NT2/D1 (cell line): ENCODE measurements at regions not wholly inside any gene's neighbourhood (a gene's known extent, or its start where the extent isn't known, plus 50 kb on each side); places are given as distances from the start of the nearest gene placed in this dataset.
"Not testable (repeated sequence)": the region's sequence is repeated elsewhere in the genome, so short reads cannot be mapped to it uniquely, and the experiment has no call there.

ENCODE experiments used
- DNase-seq: peaks from one replicate; pipeline ENCODE4 v3.0.0-alpha.2; 2011; ENCODE audit warnings: low read depth, low spot score
- H3K27me3 ChIP-seq: 2 replicates; pipeline ENCODE4 v1.6.0; 2011; ENCODE audit warnings: mild to moderate bottlenecking; ENCODE audit not compliant: insufficient read length, insufficient read depth
- H3K36me3 ChIP-seq: 2 replicates; pipeline ENCODE4 v1.6.1; 2011; ENCODE audit warnings: mild to moderate bottlenecking, low read length, mixed read lengths; ENCODE audit not compliant: insufficient read depth, insufficient read length
- H3K4me1 ChIP-seq: 2 replicates; pipeline ENCODE4 v1.5.1; 2011; ENCODE audit not compliant: insufficient read depth, insufficient read length
- H3K4me3 ChIP-seq: 2 replicates; pipeline ENCODE4 v1.5.1; 2011; ENCODE audit warnings: low read depth; ENCODE audit not compliant: insufficient read length
- H3K9ac ChIP-seq: 2 replicates; pipeline ENCODE4 v1.6.0; 2011; ENCODE audit warnings: low read depth; ENCODE audit not compliant: insufficient read length
- H3K9me3 ChIP-seq: 2 replicates; pipeline ENCODE4 v1.5.1; 2011; ENCODE audit warnings: mild to moderate bottlenecking, low read length; ENCODE audit not compliant: insufficient read depth
- SUZ12 ChIP-seq: IDR thresholded peaks from 2 replicates; pipeline ENCODE4 v1.6.1; 2011; ENCODE audit not compliant: insufficient read length, insufficient read depth; ENCODE audit errors: extremely low read depth
- YY1 ChIP-seq: IDR thresholded peaks from 2 replicates; pipeline ENCODE4 v1.6.1; 2011; ENCODE audit not compliant: insufficient read length, insufficient read depth
- ZNF274 ChIP-seq: IDR thresholded peaks from 2 replicates; pipeline ENCODE4 v1.6.1; 2011; ENCODE audit warnings: mild to moderate bottlenecking, low read depth, low read length

DNA sequence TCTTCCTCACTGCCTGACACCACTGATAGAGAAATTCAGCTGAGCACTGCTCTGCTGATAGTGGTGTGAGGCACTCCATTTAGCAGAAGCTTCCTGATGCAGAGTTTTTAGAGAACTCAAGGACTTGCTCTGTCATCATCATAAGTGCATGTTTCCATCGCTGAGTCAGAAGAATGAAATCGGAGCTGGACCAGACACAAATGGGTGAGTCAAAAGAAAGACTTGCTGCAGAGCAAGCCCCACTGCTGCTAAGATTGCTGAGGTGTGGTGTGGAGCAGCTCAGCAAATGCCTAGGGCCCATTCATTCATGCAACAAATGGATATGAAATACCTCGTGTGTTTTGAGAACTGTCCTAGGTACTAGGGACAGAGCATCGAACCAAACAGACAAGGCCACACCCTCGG lies 410.2 kb upstream of the SLC30A5 start:
- Histone ChIP-seq H3K4me3 (no peak overlapping the region), H3K9me3 (no peaks in the 10 kb centered on the region), H3K36me3 (no peaks in the 10 kb centered on the region), H3K9ac (no peak overlapping the region), H3K27me3 (no peaks in the 10 kb centered on the region), H3K4me1 (no peaks in the 10 kb centered on the region)
- DNase-seq: no peak
- TF ChIP-seq SUZ12 (no peak), YY1 (no peak), ZNF274 (no peak)

DNA sequence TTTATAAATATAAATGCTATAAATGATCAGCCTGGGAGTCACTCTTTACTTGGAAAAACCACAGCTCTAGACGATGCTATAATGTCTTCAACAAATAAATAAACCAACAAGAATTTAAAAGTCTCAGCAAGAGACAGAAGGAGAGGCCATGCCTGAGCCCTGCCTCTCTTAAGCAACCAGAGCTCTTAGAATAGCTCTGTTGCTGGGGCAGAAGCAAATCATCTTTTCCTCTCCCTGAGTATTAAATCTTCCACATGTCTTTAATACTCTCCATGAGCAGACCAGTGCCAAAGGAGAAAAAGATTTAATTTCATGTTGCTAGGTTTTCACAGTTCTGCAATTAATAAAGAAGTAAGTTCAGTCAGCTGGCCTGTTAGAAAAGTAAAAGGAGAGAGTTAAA lies 408.0 kb upstream of the SLC30A5 start:
- H3K4me1 ChIP-seq: no peaks in the 10 kb centered on the region
- H3K9ac ChIP-seq: no peak overlapping the region
- H3K4me3 ChIP-seq: no peak overlapping the region
- H3K27me3 ChIP-seq: no peaks in the 10 kb centered on the region
- H3K9me3 ChIP-seq: peaks cover 5% of the 10 kb centered on the region; the same call in 1 of the 2 replicates
- no peaks in the 10 kb centered on the region for H3K36me3 ChIP-seq
- DNase-seq: no peak
- TF ChIP-seq YY1: no peak
- TF ChIP-seq SUZ12: no peak
- TF ChIP-seq ZNF274: no peak

DNA sequence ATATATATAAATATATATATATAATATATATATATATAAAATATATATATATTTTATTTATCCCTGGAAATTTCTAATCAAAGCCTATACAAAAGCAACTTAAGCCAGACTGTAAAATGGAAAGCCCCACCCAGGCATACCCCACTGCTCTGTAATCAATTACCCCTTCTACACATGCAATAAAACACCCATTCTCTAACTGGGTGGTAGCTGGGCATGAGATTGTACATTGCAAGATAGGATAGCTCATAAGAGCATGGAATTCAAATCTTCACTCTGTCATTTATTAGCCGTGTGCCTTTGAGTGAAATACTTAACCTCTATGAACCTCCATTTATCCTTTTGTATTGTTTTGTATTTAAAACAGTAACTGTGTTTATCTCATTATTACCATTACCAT lies 405.3 kb upstream of the SLC30A5 start:
- Histone ChIP-seq H3K36me3 (no peaks in the 10 kb centered on the region), H3K9me3 (peaks cover 13% of the 10 kb centered on the region; the same call in 1 of the 2 replicates), H3K27me3 (no peaks in the 10 kb centered on the region), H3K4me3 (no peak overlapping the region), H3K9ac (no peak overlapping the region), H3K4me1 (no peaks in the 10 kb centered on the region)
- no peak for DNase-seq
- TF ChIP-seq ZNF274: no peak
- TF ChIP-seq SUZ12: no peak
- no peak for TF ChIP-seq YY1

DNA sequence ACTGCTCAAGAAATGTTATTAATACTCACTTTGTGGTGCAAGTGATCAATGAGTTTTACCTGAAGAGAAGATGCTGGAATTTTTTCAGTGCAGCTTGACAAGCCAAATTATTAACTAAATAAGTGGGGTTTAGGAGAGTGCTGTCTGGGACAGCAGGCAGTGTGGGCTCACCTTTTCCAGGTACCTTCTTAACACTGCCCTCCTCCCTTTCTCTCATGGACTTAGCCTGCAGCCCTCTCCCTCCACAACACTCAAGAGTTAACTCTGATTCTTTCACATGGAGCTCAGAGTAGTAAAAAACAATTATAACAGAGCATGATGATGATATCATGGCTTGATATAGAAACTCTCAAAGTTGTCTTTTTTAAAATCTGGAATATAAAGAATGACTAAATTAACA lies 404.8 kb upstream of the SLC30A5 start:
- no peak overlapping the region for H3K9ac ChIP-seq
- TF ChIP-seq SUZ12: no peak
- no peak for TF ChIP-seq YY1
- no peak for TF ChIP-seq ZNF274
- no peak overlapping the region for H3K4me3 ChIP-seq
- H3K27me3 ChIP-seq: no peaks in the 10 kb centered on the region
- H3K4me1 ChIP-seq: no peaks in the 10 kb centered on the region
- peaks cover 13% of the 10 kb centered on the region; the same call in 1 of the 2 replicates for H3K9me3 ChIP-seq
- no peaks in the 10 kb centered on the region for H3K36me3 ChIP-seq
- DNase-seq: no peak

DNA sequence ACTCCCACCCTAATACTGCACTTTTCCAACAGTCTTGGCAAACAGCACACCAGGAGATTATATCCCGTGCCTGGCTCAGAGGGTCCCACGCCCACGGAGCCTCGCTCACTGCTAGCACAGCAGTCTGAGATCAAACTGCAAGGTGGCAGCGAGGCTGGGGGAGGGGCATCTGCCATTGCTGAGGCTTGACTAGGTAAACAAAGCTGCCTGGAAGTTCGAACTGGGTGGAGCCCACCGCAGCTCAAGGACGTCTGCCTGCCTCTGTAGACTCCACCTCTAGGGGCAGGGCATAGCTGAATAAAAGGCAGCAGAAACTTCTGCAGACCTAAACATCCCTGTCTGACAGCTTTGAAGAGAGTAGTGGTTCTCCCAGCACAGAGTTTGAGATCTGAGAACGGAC lies 401.9 kb upstream of the SLC30A5 start:
- H3K4me1 ChIP-seq, H3K4me3 ChIP-seq, H3K9ac ChIP-seq, DNase-seq, H3K36me3 ChIP-seq, H3K27me3 ChIP-seq: not testable (repeated sequence)
- H3K9me3 ChIP-seq: peaks cover 13% of the 10 kb centered on the region; the same call in 1 of the 2 replicates

DNA sequence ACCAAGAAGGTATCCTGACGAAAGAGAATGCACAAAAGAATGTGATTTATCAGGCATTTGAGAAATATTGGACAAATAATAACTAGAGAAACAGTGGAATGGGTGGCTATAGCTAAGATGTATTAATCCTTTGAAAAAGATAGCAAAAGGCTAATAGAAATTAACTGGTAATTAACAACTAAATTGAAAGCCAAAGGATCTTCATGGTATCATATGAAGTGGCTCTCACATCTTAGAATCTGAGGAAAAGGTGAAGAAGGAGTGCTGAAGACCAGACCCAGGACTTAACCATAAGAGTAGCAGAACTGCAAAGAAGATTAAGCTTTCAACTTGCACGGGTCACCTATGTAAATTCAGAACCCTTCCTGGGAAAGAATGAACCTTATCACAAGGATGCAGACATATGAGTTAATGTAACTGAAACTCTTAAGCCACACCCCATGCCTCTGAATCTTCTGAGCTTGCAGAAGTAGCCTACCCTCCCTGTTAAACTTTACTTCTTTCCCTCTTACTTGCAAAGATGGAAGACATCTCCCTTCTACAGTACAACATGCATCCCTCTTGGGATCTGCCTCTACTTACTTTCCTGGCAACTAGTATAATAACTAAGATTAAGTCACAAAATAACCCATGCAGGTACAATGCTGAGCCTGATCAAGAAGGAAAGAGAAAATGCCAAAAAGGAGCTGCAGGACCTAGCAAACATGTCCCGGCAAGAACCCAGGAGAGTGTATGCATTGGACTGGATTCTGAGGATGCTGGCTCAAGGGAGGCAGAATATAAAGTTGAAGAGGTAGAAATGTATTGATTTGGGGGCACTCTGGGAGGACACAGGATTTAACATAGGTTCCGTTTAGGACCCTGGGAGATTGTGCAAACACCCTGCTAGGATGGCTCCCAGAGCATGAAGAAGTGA lies 395.5 kb upstream of the SLC30A5 start:
- Histone ChIP-seq H3K36me3 (no peaks in the 10 kb centered on the region), H3K27me3 (no peaks in the 10 kb centered on the region), H3K9me3 (no peaks in the 10 kb centered on the region), H3K4me3 (no peak overlapping the region), H3K4me1 (no peaks in the 10 kb centered on the region), H3K9ac (no peak overlapping the region)
- DNase-seq: no peak
- no peak for TF ChIP-seq YY1
- TF ChIP-seq ZNF274: no peak
- no peak for TF ChIP-seq SUZ12

DNA sequence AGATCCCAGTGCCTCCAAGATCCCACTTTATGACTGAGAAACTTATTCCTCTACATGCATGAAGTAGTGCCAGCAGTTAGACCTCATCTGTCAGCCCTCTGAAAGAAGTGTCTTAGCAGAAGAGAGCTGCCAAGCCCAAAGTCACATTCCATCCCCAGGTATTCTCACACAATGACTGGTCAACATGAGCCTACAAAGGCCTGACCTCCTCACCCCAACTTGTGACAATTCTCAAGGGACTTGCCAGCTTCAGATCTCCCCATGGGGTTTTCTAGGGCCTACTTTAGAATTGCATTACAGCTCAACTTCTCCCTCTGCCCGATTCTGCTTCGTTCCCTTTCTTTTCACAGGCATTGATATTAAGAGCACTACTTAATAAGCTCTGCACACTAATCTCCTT lies 393.8 kb upstream of the SLC30A5 start:
- Histone ChIP-seq H3K36me3 (no peaks in the 10 kb centered on the region), H3K9me3 (no peaks in the 10 kb centered on the region), H3K4me3 (no peak overlapping the region), H3K4me1 (no peaks in the 10 kb centered on the region), H3K27me3 (no peaks in the 10 kb centered on the region), H3K9ac (no peak overlapping the region)
- DNase-seq: no peak
- TF ChIP-seq ZNF274: no peak
- no peak for TF ChIP-seq YY1
- TF ChIP-seq SUZ12: no peak
